ENCODE measurements at regions not wholly inside any gene's neighbourhood (a gene's known extent, or its start where the extent isn't known, plus 50 kb on each side); places are given as distances from the start of the nearest gene placed in this dataset.

- FAIRE-seq, result no peak
- no peak for DNase-seq (ENCODE audit: insufficient read length, low spot score)
These were observed 51.2 kb upstream of the PCBD1 start for GRCh38 chr10:70939441-70940003.

GRCh38 chr10:70940834-70941568 is 52.6 kb upstream of the PCBD1 start:
- DNase-seq (ENCODE audit: insufficient read length, low spot score), result no peak
- no peak for FAIRE-seq

- no peak for DNase-seq (ENCODE audit: insufficient read length, low spot score)
- no peak for FAIRE-seq
These were observed 53.8 kb upstream of the PCBD1 start for GRCh38 chr10:70942125-70942524.

- DNase-seq (ENCODE audit: insufficient read length, low spot score), result no peak
- no peak for FAIRE-seq
These were observed 54.4 kb upstream of the PCBD1 start for GRCh38 chr10:70942725-70943124.

GRCh38 chr10:70943249-70943648 is 54.9 kb upstream of the PCBD1 start:
- FAIRE-seq, result no peak
- DNase-seq (ENCODE audit: insufficient read length, low spot score), result no peak

GRCh38 chr10:70943841-70944466 is 55.6 kb upstream of the PCBD1 start:
- DNase-seq (ENCODE audit: insufficient read length, low spot score) (no peak), FAIRE-seq (no peak)

- DNase-seq (ENCODE audit: insufficient read length, low spot score) (no peak), FAIRE-seq (no peak)
These were observed 61.7 kb upstream of the PCBD1 start for GRCh38 chr10:70950037-70950436.

- no peak for FAIRE-seq
- no peak for DNase-seq (ENCODE audit: insufficient read length, low spot score)
These were observed 62.4 kb upstream of the PCBD1 start for GRCh38 chr10:70950801-70951200.

GRCh38 chr10:70952401-70952800 is 64.0 kb upstream of the PCBD1 start:
- no peak for FAIRE-seq
- DNase-seq (ENCODE audit: insufficient read length, low spot score), result no peak

- DNase-seq (ENCODE audit: insufficient read length, low spot score) (no peak), FAIRE-seq (no peak)
These were observed 64.6 kb upstream of the PCBD1 start for GRCh38 chr10:70952921-70953320.

- DNase-seq (ENCODE audit: insufficient read length, low spot score) (no peak), FAIRE-seq (no peak)
These were observed 66.2 kb upstream of the PCBD1 start for GRCh38 chr10:70954381-70955176.

- FAIRE-seq, result no peak
These were observed 67.8 kb upstream of the PCBD1 start for GRCh38 chr10:70956029-70956759.

GRCh38 chr10:70958396-70958795 is 70.0 kb upstream of the PCBD1 start:
- DNase-seq (ENCODE audit: insufficient read length, low spot score) (no peak), FAIRE-seq (no peak)

More at GRCh38 chr10:70956029-70956759, 67.8 kb upstream of the PCBD1 start:
- no peak for DNase-seq (ENCODE audit: insufficient read length, low spot score)

- FAIRE-seq, result no peak
- DNase-seq (ENCODE audit: insufficient read length, low spot score), result no peak
These were observed 72.0 kb upstream of the PCBD1 start for GRCh38 chr10:70960316-70960715.

GRCh38 chr10:70960783-70961570 is 72.6 kb upstream of the PCBD1 start:
- DNase-seq (ENCODE audit: insufficient read length, low spot score), result no peak
- peak; percentile 98 for FAIRE-seq

- no peak for DNase-seq (ENCODE audit: insufficient read length, low spot score)
- FAIRE-seq, result no peak
These were observed 74.3 kb upstream of the PCBD1 start for GRCh38 chr10:70962686-70963085.

- FAIRE-seq (peak; percentile 89), DNase-seq (ENCODE audit: insufficient read length, low spot score) (no peak)
These were observed 74.9 kb upstream of the PCBD1 start for GRCh38 chr10:70963271-70963670.

GRCh38 chr10:70964245-70964644 is 75.9 kb upstream of the PCBD1 start:
- no peak for DNase-seq (ENCODE audit: insufficient read length, low spot score)
- no peak for FAIRE-seq

- no peak for FAIRE-seq
- no peak for DNase-seq (ENCODE audit: insufficient read length, low spot score)
These were observed 76.5 kb upstream of the PCBD1 start for GRCh38 chr10:70964881-70965280.

GRCh38 chr10:70965566-70965965 is 77.2 kb upstream of the PCBD1 start:
- FAIRE-seq, result no peak
- DNase-seq (ENCODE audit: insufficient read length, low spot score), result no peak

All from HTR-8/SVneo (cell line).